ENCODE measurements at regions not wholly inside any gene's neighbourhood (a gene's known extent, or its start where the extent isn't known, plus 50 kb on each side); places are given as distances from the start of the nearest gene placed in this dataset.
A peak's percentile ranks its signal among the peaks of the same experiment; 100 is the strongest.

DNA sequence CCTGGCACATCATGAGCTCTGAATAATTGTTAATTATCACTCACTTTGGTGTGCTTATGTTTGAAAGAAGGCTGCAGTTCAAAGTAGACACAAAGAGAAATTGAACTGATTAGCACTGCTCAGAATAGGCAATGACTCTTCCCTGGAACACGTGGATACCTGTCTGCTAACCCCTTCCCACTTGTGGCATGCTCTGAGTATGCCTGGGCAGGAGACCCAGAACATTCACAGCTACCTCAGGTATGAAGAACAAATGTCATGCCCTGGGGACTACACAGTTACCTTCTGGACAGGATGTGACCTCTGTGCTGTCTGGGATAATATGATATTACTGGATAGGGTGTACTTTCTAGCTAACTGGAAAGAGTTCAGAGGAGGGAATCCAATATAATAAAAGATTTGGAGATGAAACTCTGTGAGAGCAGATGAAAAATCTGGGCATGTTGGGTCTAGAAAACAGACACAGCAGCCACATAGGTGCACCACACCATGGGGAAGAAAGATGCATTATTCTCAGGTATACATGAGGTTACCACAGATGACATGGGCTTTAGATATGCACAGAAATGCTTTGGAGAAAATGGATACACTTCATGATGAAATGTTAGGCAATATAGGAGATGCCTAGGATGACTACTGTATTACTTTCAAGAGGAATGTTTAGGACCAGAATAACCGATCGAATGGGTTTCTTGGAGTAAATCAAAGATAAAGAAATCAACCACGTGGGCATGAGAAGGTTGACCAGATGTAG is 324.2 kb upstream of the PREP start:
- H3K4me3 ChIP-seq, result no peak overlapping the region
- no peak overlapping the region for H3K4me2 ChIP-seq
- H3K9me3 ChIP-seq, result no peaks in the 10 kb centered on the region
- no peak for TF ChIP-seq RFX5 (IDR thresholded peaks at IDR 0.05)
- TF ChIP-seq, protein P1, sequence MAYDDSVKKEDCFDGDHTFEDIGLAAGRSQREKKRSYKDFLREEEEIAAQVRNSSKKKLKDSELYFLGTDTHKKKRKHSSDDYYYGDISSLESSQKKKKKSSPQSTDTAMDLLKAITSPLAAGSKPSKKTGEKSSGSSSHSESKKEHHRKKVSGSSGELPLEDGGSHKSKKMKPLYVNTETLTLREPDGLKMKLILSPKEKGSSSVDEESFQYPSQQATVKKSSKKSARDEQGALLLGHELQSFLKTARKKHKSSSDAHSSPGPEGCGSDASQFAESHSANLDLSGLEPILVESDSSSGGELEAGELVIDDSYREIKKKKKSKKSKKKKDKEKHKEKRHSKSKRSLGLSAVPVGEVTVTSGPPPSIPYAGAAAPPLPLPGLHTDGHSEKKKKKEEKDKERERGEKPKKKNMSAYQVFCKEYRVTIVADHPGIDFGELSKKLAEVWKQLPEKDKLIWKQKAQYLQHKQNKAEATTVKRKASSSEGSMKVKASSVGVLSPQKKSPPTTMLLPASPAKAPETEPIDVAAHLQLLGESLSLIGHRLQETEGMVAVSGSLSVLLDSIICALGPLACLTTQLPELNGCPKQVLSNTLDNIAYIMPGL (CRISPR knock-in tag; IDR thresholded peaks at IDR 0.05; ENCODE audit: borderline replicate concordance), result no peak
- POLR2A ChIA-PET, result no interaction called here
- WGBS (ENCODE audit: missing lambda C conversion rate), result 81% methylated on average over 4 of the region's 4 CpGs
- no peaks in the 10 kb centered on the region for H3K4me1 ChIP-seq
- ATAC-seq (no peak), DNase-seq (ENCODE audit: low read depth in 1 of 2, low spot score in 1 of 2) (no peak), FAIRE-seq (no peak)
- CTCF ChIA-PET, result interaction anchor here (1.1 to 1.3 kb wide), 2 partner anchors 12 to 39 kb away, joined by 3 to 5 read pairs; no protein-coding TSS in a partner anchor
- H3K27ac ChIP-seq, result peak overlapping the region in 1 of 2 experiments; percentile 47; a peak in 1 of 6 replicates

DNA sequence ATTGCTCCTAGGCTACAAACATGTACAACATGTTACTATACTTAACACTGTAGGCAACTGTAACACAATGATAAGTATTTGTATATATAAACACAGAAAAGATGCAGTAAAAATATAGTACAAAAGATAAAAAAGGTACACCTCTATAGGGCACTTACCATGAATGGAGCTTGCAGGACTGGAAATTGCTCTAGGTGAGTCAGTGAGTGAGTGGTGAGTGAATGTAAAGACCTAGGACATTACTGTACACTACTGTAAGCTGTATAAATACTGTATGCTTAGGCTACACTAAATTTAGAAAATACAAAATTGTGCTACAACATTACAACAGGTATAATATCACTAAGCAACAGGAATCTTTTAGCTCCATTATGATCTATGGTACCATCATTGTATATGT is 312.0 kb upstream of the PREP start:
- TF ChIP-seq TP53 (CRISPR knock-in tag; IDR thresholded peaks at IDR 0.05), result no peak
- no peak for TF ChIP-seq FOXS1 (CRISPR knock-in tag; IDR thresholded peaks at IDR 0.05)
- no peak for TF ChIP-seq MAFK (IDR thresholded peaks at IDR 0.05; ENCODE audit: partially characterized antibody)
- TF ChIP-seq CEBPB (IDR thresholded peaks at IDR 0.05), result no peak
- no peak for TF ChIP-seq MAZ (IDR thresholded peaks at IDR 0.05; ENCODE audit: borderline replicate concordance, low read depth, low read length)
- TF ChIP-seq, protein P2, sequence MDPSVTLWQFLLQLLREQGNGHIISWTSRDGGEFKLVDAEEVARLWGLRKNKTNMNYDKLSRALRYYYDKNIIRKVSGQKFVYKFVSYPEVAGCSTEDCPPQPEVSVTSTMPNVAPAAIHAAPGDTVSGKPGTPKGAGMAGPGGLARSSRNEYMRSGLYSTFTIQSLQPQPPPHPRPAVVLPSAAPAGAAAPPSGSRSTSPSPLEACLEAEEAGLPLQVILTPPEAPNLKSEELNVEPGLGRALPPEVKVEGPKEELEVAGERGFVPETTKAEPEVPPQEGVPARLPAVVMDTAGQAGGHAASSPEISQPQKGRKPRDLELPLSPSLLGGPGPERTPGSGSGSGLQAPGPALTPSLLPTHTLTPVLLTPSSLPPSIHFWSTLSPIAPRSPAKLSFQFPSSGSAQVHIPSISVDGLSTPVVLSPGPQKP (IDR thresholded peaks at IDR 0.05; ENCODE audit: low read depth, low read length), result no peak
- no peak for TF ChIP-seq USF2 (IDR thresholded peaks at IDR 0.05)
- no peak for TF ChIP-seq CBX2 (IDR thresholded peaks at IDR 0.05; ENCODE audit: borderline replicate concordance, low read depth)
- no peak for TF ChIP-seq PHF8 (IDR thresholded peaks at IDR 0.05; ENCODE audit: borderline replicate concordance, low read depth)
- no peak for TF ChIP-seq EHMT2 (IDR thresholded peaks at IDR 0.05; ENCODE audit: low read depth)
- no peak for TF ChIP-seq HOXB13 (CRISPR knock-in tag; IDR thresholded peaks at IDR 0.05; ENCODE audit: low read depth)
- no peak for TF ChIP-seq FOSL2 (IDR thresholded peaks at IDR 0.05)
- TF ChIP-seq FOSL2 (CRISPR knock-in tag; IDR thresholded peaks at IDR 0.05), result no peak
- no peak for TF ChIP-seq HEYL (CRISPR knock-in tag; IDR thresholded peaks at IDR 0.05)
- CTCF ChIA-PET, result interaction anchor here (0.8 kb wide), 1 partner anchor 12 kb away, joined by 5 read pairs; no protein-coding TSS in a partner anchor
- no peak for ATAC-seq
- H3K9me3 ChIP-seq, result peaks cover 26% of the 10 kb centered on the region
- no peak overlapping the region for H3K4me2 ChIP-seq
- no peak overlapping the region for H3K27ac ChIP-seq
- no peak for DNase-seq (ENCODE audit: low read depth in 1 of 2, low spot score in 1 of 2)
- no peak overlapping the region for H3K4me3 ChIP-seq
- FAIRE-seq, result no peak
- H3K4me1 ChIP-seq, result no peaks in the 10 kb centered on the region
- POLR2A ChIA-PET, result no interaction called here

- H3K4me1 ChIP-seq, result no peaks in the 10 kb centered on the region
- no peak for ATAC-seq
- H3K27ac ChIP-seq, result no peak overlapping the region
- FAIRE-seq, result no peak
- TF ChIP-seq SMC3 (IDR thresholded peaks at IDR 0.05) (0 out of 3 replicates have a peak, but pooled peaks have one; percentile 6), MAZ (IDR thresholded peaks at IDR 0.05; ENCODE audit: borderline replicate concordance, low read depth, low read length) (no peak)
- TF ChIP-seq, protein P3, sequence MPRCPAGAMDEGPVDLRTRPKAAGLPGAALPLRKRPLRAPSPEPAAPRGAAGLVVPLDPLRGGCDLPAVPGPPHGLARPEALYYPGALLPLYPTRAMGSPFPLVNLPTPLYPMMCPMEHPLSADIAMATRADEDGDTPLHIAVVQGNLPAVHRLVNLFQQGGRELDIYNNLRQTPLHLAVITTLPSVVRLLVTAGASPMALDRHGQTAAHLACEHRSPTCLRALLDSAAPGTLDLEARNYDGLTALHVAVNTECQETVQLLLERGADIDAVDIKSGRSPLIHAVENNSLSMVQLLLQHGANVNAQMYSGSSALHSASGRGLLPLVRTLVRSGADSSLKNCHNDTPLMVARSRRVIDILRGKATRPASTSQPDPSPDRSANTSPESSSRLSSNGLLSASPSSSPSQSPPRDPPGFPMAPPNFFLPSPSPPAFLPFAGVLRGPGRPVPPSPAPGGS (IDR thresholded peaks at IDR 0.05), result no peak
- TF ChIP-seq, protein P4, sequence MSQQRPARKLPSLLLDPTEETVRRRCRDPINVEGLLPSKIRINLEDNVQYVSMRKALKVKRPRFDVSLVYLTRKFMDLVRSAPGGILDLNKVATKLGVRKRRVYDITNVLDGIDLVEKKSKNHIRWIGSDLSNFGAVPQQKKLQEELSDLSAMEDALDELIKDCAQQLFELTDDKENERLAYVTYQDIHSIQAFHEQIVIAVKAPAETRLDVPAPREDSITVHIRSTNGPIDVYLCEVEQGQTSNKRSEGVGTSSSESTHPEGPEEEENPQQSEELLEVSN (IDR thresholded peaks at IDR 0.05; ENCODE audit: borderline replicate concordance, low read depth), result no peak
- TF ChIP-seq, protein P1 (CRISPR knock-in tag; IDR thresholded peaks at IDR 0.05; ENCODE audit: borderline replicate concordance), result no peak
- peak in 1 of 2 experiments; percentile 17 for DNase-seq (ENCODE audit: low read depth in 1 of 2, low spot score in 1 of 2)
- no peak overlapping the region for H3K4me2 ChIP-seq
- POLR2A ChIA-PET, result no interaction called here
- peaks cover 26% of the 10 kb centered on the region for H3K9me3 ChIP-seq
- CTCF ChIA-PET, result no interaction called here
- H3K4me3 ChIP-seq, result no peak overlapping the region
- 84% methylated on average over 1 of the region's 1 CpG for WGBS (ENCODE audit: missing lambda C conversion rate)
Measured at GRCh38 chr6:105713474-105714118, 310.7 kb upstream of the PREP start.
